Trophoblast cell (in vitro differentiated cells and primary cell): ENCODE measurements at regions not wholly inside any gene's neighbourhood (a gene's known extent, or its start where the extent isn't known, plus 50 kb on each side); places are given as distances from the start of the nearest gene placed in this dataset.

Experiments
- DNase-seq, 2 donors: peaks; one replicate each; pipeline ENCODE4 v3.0.0-alpha.2; 2016
- H2AFZ ChIP-seq: 2 replicates; pipeline ENCODE4 v1.6.1; 2013; ENCODE audit warnings: low read length, moderate library complexity, mild to moderate bottlenecking; ENCODE audit not compliant: insufficient read depth, poor library complexity
- H2AK5ac ChIP-seq: 2 replicates; pipeline ENCODE4 v1.6.1; 2013; ENCODE audit warnings: mild to moderate bottlenecking, low read length
- H2BK120ac ChIP-seq: 2 replicates; pipeline ENCODE4 v1.6.1; 2013; ENCODE audit warnings: low read length, mild to moderate bottlenecking, moderate library complexity; ENCODE audit not compliant: insufficient read depth, poor library complexity
- H2BK12ac ChIP-seq: 2 replicates; pipeline ENCODE4 v1.6.1; 2013; ENCODE audit warnings: mild to moderate bottlenecking, low read length, moderate library complexity
- H2BK5ac ChIP-seq: 2 replicates; pipeline ENCODE4 v1.6.1; 2013; ENCODE audit warnings: low read length, low read depth, moderate library complexity, mild to moderate bottlenecking; ENCODE audit not compliant: poor library complexity
- H3K14ac ChIP-seq: 2 replicates; pipeline ENCODE4 v1.6.1; 2013; ENCODE audit warnings: mild to moderate bottlenecking, low read length
- H3K18ac ChIP-seq: 2 replicates; pipeline ENCODE4 v1.6.1; 2013; ENCODE audit warnings: mild to moderate bottlenecking, low read length
- H3K23ac ChIP-seq: 2 replicates; pipeline ENCODE4 v1.6.1; 2013; ENCODE audit warnings: low read length
- H3K27ac ChIP-seq: 2 replicates; pipeline ENCODE4 v1.5.1; 2013; ENCODE audit warnings: low read depth, mild to moderate bottlenecking, inconsistent platforms, low read length, moderate library complexity
- H3K27me3 ChIP-seq: 2 replicates; pipeline ENCODE4 v1.6.1; 2013; ENCODE audit warnings: inconsistent platforms, mild to moderate bottlenecking, low read length, moderate library complexity; ENCODE audit not compliant: insufficient read depth
- H3K36me3 ChIP-seq, 2 experiments: 1 replicate in 1 of 2; 2 replicates in 1 of 2; pipeline ENCODE4 v1.6.1; 2013; ENCODE audit warnings: low read length in 2 of 2, mild to moderate bottlenecking in 2 of 2, moderate library complexity in 1 of 2; ENCODE audit not compliant: insufficient read depth in 2 of 2, control insufficient read depth in 1 of 2
- H3K4ac ChIP-seq: 2 replicates; pipeline ENCODE4 v1.6.1; 2013; ENCODE audit warnings: low read depth, mild to moderate bottlenecking, low read length, moderate library complexity
- H3K4me1 ChIP-seq, 2 experiments: 1 replicate in 1 of 2; 2 replicates in 1 of 2; pipeline ENCODE4 v1.6.1; 2013; ENCODE audit warnings: low read length in 2 of 2, mild to moderate bottlenecking in 2 of 2, moderate library complexity in 1 of 2; ENCODE audit not compliant: insufficient read depth in 2 of 2, control insufficient read depth in 1 of 2
- H3K4me2 ChIP-seq: 2 replicates; pipeline ENCODE4 v1.6.1; 2013; ENCODE audit warnings: inconsistent platforms, mild to moderate bottlenecking, low read length, moderate library complexity
- H3K4me3 ChIP-seq: 2 replicates; pipeline ENCODE4 v1.5.1; 2013; ENCODE audit warnings: mild to moderate bottlenecking, low read depth, low read length, inconsistent platforms
- H3K79me1 ChIP-seq: one replicate; pipeline ENCODE4 v1.6.1; 2013; ENCODE audit warnings: low read length
- H3K79me2 ChIP-seq: 2 replicates; pipeline ENCODE4 v1.6.1; 2013; ENCODE audit warnings: low read length, mild to moderate bottlenecking; ENCODE audit not compliant: control insufficient read depth, insufficient read depth, poor library complexity
- H3K9ac ChIP-seq: 2 replicates; pipeline ENCODE4 v1.6.1; 2013; ENCODE audit warnings: mild to moderate bottlenecking, low read length
- H3K9me3 ChIP-seq: 2 replicates; pipeline ENCODE4 v1.6.1; 2013; ENCODE audit warnings: low read depth, mild to moderate bottlenecking, control low read depth, inconsistent platforms, low read length; ENCODE audit not compliant: insufficient read depth
- H4K12ac ChIP-seq: 2 replicates; pipeline ENCODE4 v1.6.1; 2013; ENCODE audit warnings: low read depth, mild to moderate bottlenecking, low read length, moderate library complexity
- H4K8ac ChIP-seq: 2 replicates; pipeline ENCODE4 v1.6.1; 2013; ENCODE audit warnings: low read depth, mild to moderate bottlenecking, low read length, moderate library complexity
- H4K91ac ChIP-seq: one replicate; pipeline ENCODE4 v1.6.1; 2013; ENCODE audit warnings: low read depth, mild to moderate bottlenecking, low read length, moderate library complexity
- WGBS: extraction: QIAGEN DNeasy Blood & Tissue Kit; methylation state at CpG from one replicate; pipeline ENCODE4 v1.1.7; 2013; ENCODE audit warnings: missing lambda C conversion rate; ENCODE audit not compliant: insufficient read length, insufficient coverage; ENCODE audit errors: extremely low coverage; 5-methylcytosine and 5-hydroxymethylcytosine counted together

- Histone ChIP-seq H3K4me1 (no peaks in the 10 kb centered on the region), H3K36me3 (no peaks in the 10 kb centered on the region), H3K23ac (no peak overlapping the region), H4K8ac (no peak overlapping the region), H3K4me3 (no peak overlapping the region), H2AFZ (no peak overlapping the region), H3K18ac (no peak overlapping the region), H3K9me3 (peaks cover 4% of the 10 kb centered on the region), H2BK12ac (no peak overlapping the region), H3K4me2 (no peak overlapping the region), H3K4ac (no peak overlapping the region), H3K79me2 (no peaks in the 10 kb centered on the region), H3K27me3 (no peaks in the 10 kb centered on the region), H3K14ac (no peak overlapping the region), H3K9ac (no peak overlapping the region), H3K27ac (no peak overlapping the region), H2BK120ac (no peak overlapping the region), H2BK5ac (no peak overlapping the region), H2AK5ac (no peak overlapping the region), H4K12ac (no peak overlapping the region), H3K79me1 (no peaks in the 10 kb centered on the region), H4K91ac (no peak overlapping the region)
- DNase-seq = no peak
- no CpG with 5 or more reads among the region's 1 CpG for WGBS
Observed at GRCh38 chrY:12244146-12244545, 456.9 kb upstream of the USP9Y start.

- H4K91ac ChIP-seq = no peak overlapping the region
- peaks cover 4% of the 10 kb centered on the region for H3K9me3 ChIP-seq
- no peak overlapping the region for H3K27ac ChIP-seq
- H3K18ac ChIP-seq = no peak overlapping the region
- no peak overlapping the region for H2BK5ac ChIP-seq
- no CpG with 5 or more reads among the region's 11 CpGs for WGBS
- H3K79me1 ChIP-seq = no peaks in the 10 kb centered on the region
- H4K12ac ChIP-seq = no peak overlapping the region
- H3K36me3 ChIP-seq = no peaks in the 10 kb centered on the region
- H3K4me1 ChIP-seq = no peaks in the 10 kb centered on the region
- H3K23ac ChIP-seq = no peak overlapping the region
- H3K4ac ChIP-seq = no peak overlapping the region
- no peak overlapping the region for H4K8ac ChIP-seq
- no peak overlapping the region for H2BK12ac ChIP-seq
- no peak overlapping the region for H3K14ac ChIP-seq
- H2AFZ ChIP-seq = no peak overlapping the region
- no peaks in the 10 kb centered on the region for H3K27me3 ChIP-seq
- H3K4me2 ChIP-seq = no peak overlapping the region
- H2BK120ac ChIP-seq = no peak overlapping the region
- no peak overlapping the region for H3K9ac ChIP-seq
- peak in 1 of 2 donors; percentile 51 for DNase-seq
- H3K4me3 ChIP-seq = no peak overlapping the region
- H2AK5ac ChIP-seq = no peak overlapping the region
- H3K79me2 ChIP-seq = no peaks in the 10 kb centered on the region
Observed at GRCh38 chrY:12253756-12254155, 447.3 kb upstream of the USP9Y start.

- no peaks in the 10 kb centered on the region for H3K27me3 ChIP-seq
- no peak overlapping the region for H2BK5ac ChIP-seq
- no peaks in the 10 kb centered on the region for H3K79me2 ChIP-seq
- H2BK120ac ChIP-seq = no peak overlapping the region
- no peak overlapping the region for H3K27ac ChIP-seq
- no peak overlapping the region for H4K12ac ChIP-seq
- H3K4ac ChIP-seq = no peak overlapping the region
- H3K9ac ChIP-seq = no peak overlapping the region
- H2AFZ ChIP-seq = no peak overlapping the region
- no peak for DNase-seq
- H3K4me2 ChIP-seq = no peak overlapping the region
- H4K8ac ChIP-seq = no peak overlapping the region
- no peaks in the 10 kb centered on the region for H3K36me3 ChIP-seq
- no peaks in the 10 kb centered on the region for H3K4me1 ChIP-seq
- H4K91ac ChIP-seq = no peak overlapping the region
- peaks cover 2% of the 10 kb centered on the region for H3K9me3 ChIP-seq
- H3K18ac ChIP-seq = no peak overlapping the region
- H3K14ac ChIP-seq = no peak overlapping the region
- no peaks in the 10 kb centered on the region for H3K79me1 ChIP-seq
- no peak overlapping the region for H3K23ac ChIP-seq
- no peak overlapping the region for H2AK5ac ChIP-seq
- no peak overlapping the region for H2BK12ac ChIP-seq
- no CpG with 5 or more reads among the region's 4 CpGs for WGBS
- H3K4me3 ChIP-seq = no peak overlapping the region
Observed at GRCh38 chrY:12271162-12271561, 429.9 kb upstream of the USP9Y start.

- no peak overlapping the region for H2BK12ac ChIP-seq
- H3K9me3 ChIP-seq = peaks cover 4% of the 10 kb centered on the region
- H3K79me1 ChIP-seq = no peaks in the 10 kb centered on the region
- no peak for DNase-seq
- no peak overlapping the region for H2AK5ac ChIP-seq
- H4K8ac ChIP-seq = no peak overlapping the region
- H3K18ac ChIP-seq = no peak overlapping the region
- H3K9ac ChIP-seq = no peak overlapping the region
- no peak overlapping the region for H4K12ac ChIP-seq
- H3K4ac ChIP-seq = no peak overlapping the region
- H3K14ac ChIP-seq = no peak overlapping the region
- H3K4me2 ChIP-seq = no peak overlapping the region
- no peak overlapping the region for H2BK5ac ChIP-seq
- no peak overlapping the region for H3K4me3 ChIP-seq
- H3K36me3 ChIP-seq = no peaks in the 10 kb centered on the region
- H3K79me2 ChIP-seq = no peaks in the 10 kb centered on the region
- no peak overlapping the region for H3K27ac ChIP-seq
- H2AFZ ChIP-seq = no peak overlapping the region
- H3K23ac ChIP-seq = no peak overlapping the region
- H2BK120ac ChIP-seq = no peak overlapping the region
- no CpG with 5 or more reads among the region's 5 CpGs for WGBS
- no peaks in the 10 kb centered on the region for H3K4me1 ChIP-seq
- no peak overlapping the region for H4K91ac ChIP-seq
- H3K27me3 ChIP-seq = no peaks in the 10 kb centered on the region
Observed at GRCh38 chrY:12285608-12286007, 415.4 kb upstream of the USP9Y start.
